ENCODE measurements at regions not wholly inside any gene's neighbourhood (a gene's known extent, or its start where the extent isn't known, plus 50 kb on each side); places are given as distances from the start of the nearest gene placed in this dataset.
"Not testable (repeated sequence)": the region's sequence is repeated elsewhere in the genome, so short reads cannot be mapped to it uniquely, and the experiment has no call there.

DNA sequence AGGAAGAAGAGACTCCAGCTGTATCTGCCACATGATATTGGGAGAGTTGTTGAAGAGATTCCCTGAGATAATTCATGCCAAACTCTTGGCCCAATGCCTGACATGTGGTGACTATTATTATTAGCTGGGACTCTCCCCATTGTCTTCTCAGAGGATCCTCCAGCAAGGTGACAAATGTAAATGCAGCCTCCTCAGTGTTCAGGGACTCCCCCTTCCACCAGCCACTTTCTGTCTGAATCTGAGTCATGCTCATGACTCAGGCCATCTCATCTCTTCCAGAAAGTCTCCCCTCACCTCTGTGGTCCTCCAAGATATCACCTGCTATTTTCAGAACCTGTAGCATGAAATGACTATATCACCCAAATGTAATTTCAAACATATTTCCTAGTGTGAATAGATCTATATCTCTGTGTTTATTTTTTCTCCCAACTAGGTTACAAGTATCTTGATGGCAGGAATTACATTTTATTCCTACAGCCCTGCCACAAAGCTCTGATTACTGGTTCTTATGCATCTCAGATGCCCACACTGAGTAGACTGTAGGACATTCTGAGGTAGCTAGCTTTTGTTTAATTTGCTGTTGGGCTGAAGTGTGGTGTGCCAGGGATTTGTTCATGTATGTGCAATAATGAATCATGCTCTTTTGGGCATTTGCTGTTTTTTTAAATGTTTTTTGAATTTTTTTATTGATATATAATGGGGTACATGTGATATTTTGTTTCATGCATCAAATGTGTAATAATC is 126.6 kb upstream of the IL12B start:
- no peak for DNase-seq (ENCODE audit: low spot score)

DNA sequence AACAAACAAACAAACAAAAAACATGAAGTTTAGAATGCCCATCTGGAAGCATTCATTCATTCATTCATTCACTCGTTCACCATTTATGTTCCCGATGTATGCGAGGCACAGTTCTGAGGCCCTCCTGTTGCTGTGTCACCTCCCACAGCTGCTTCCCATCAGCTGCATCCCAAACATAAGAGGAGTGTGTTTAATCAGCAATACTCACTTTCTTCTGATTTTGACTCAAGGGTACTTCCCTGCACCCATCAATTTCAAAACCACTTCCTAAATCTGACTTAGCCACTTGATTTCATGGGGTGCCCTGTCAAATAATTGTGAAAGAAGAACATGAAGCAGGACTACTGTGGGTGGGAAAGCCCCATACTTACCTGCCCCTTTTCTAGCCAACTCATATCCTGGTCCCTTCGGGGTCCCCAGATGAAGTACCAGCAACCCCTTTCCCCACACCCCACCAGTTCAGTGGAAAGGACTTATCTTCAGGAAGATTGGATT is 128.0 kb upstream of the IL12B start:
- no peak for DNase-seq (ENCODE audit: low spot score)

DNA sequence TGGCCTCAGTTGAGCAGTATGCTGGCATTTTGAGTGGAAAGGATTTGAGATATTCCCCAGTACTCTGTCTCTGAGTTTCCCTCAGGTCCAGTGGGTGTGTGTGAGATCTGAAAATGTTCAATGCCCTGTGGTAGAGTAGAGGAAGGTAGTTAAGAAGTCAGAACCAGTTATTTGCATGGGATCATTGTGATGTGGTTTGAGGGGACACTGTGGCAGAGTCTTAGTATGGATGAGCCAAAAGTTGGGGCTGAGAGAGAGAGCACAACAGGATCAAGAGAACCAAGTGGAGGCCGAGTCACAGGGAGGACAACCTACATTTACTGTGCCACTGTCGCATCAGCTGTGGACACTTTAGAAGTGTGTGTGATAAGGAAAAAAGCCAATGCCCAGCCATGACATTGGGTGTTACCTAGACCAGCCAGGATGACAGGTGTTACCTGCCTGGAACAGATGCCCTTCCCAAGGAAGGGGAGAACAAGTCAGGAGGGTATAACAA is 128.9 kb upstream of the IL12B start:
- DNase-seq (ENCODE audit: low spot score): no peak

DNA sequence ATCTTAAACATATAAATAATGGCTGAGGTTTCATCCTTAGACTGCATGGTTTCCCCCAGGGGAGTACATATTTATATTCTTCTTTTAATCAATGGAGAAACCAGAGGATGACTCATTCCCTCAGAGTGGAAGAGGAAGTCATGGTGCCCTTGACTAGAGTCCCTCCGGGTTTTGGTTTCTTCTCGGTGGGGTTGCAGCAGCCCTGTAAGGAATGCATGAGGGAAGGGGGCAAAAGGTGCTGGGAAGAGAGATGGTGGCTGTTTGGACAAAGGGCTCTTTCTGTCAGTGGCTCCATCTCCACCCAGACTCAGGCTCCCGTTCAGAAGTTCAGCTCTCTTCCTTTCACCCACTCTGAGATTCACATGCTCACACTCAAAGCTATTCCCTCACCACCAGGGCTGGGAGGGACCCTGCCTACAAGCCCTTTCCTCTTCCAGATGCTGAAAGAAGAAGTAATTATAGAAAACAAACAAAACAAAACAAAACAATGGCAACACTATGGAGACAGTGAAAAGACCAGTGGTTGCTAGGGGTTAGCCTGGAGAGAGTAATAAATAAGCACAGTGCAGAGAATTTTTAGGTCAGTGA is 129.8 kb upstream of the IL12B start:
- DNase-seq (ENCODE audit: low spot score): no peak

DNA sequence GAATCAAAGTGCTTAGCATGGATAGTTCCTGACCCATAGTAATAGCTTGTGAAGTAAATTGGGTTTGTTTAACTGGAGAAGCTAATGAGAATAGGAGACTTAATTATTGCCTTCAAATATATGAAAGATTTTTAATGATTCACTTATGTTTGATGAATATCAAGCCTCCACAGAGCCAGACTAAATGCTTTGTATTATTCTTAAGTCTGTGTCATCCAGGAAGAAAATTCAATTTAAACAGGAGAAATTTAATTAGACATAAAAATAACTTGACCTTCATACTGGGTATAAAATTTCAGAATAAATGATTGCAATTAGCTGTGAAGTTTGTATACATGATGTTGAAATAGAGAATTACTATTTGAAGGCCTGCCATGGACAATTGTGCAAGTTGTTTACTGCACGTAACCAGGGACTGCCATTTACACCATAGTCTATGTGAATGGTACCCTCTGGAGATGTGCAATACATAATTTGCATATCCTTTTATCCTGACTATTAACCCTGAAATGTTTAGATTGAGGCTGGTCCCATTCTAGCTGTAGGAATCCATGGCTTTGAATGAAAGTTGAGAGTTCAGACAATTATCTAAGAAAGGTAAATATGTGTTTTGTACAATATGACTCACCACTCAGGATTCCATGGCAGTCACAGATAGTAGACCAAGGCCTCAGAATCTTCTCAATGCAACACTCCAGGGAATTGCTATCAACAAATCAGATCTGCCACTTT is 133.5 kb upstream of the IL12B start:
- DNase-seq (ENCODE audit: low spot score): no peak

DNA sequence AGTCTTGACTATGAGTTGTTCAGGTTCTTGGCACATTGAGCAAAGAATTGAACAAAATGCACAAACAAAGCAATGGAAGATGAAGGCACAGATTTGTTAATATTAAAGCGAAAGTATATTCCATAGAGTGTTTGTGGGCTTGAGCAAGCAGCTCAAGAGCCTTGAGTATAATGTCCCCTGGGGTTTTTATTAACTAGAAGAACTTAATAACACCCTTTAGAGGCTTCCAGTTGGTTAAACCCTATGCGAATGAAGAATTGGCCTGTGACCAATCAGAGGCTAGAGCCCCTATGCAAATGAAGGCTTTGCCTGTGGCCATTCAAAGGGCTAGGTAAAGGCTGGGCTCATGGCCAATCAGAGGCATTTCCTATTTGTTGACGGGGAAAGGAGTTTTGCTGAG is 135.3 kb upstream of the IL12B start:
- no peak for DNase-seq (ENCODE audit: low spot score)

DNA sequence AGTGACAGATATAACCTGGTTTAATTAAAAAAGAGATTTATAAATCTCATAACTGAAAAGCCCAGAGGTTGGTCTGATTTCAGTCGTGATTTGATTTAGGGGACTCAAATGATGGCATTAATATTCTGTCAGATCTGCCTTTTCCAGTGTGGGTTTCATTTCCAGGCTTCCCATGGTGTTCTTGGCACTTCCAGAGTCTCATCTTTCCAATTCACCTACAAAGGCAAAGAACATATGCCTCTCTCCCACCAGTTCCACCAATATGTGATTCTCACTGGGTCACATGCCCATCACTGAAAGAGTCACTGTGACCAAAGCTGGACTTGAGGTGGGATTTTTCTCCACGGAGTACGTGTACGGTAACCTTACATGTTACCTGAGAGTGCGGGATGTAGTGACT is 137.4 kb upstream of the IL12B start:
- DNase-seq (ENCODE audit: low spot score): no peak

DNA sequence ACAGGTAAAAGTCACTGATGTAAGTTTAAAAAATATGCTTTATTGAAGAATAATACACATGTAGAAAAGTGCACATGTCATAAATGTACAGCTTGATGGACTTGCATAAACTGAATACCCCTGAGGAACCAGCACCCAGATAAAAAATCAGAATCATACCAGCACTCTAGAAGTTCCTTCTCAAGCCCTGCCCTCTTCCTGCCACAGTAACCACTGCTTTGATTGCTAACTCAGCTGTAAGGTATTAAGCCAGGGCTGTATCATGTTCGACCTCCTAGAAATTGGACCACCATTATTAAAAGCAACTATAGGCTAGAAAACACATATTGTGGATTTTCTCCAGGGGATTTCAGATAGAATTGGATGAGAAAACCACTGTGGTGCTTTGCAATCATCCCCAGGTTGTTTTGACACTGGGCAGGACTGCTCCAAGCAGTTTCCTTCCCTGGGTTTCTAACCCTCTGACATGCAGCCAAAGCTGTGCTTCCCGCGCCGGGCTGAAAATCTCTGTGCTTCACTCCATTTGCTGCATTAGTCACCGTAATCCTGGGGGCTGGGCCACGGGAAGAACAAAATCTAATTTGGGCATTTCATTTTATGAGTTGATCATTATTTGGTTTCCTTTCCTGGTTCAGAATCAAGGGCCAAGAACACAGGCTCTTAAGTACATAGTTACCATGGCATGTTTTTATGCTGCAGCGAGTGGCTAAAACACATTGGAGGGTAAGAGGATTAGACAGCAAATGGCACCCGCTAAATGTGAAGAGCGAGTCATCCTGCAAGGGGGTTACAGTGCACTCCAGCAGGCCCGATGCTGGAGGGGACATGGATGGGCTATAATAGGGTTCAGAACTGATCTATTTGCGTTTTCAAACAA is 139.4 kb upstream of the IL12B start:
- no peak for DNase-seq (ENCODE audit: low spot score)

DNA sequence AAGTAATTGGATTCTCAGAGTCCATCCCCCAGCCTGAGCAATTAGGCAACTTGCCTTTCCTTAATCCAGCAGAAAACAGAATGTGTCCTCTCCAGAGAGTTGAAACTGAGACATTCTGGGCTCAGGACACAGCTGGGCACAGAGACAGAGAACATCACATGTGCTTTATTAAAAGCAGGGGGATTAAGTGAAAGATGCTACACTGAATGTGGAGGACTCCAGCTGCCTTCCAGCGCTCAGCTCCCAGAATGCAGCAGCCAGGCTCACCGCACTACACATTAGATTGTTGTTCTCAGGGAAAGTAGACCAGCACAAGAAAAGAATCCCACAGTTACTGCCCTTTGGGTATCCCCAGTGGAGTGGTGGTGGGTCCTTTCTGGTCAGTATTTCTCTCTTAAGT is 141.6 kb upstream of the IL12B start:
- no peak for DNase-seq (ENCODE audit: low spot score)

DNA sequence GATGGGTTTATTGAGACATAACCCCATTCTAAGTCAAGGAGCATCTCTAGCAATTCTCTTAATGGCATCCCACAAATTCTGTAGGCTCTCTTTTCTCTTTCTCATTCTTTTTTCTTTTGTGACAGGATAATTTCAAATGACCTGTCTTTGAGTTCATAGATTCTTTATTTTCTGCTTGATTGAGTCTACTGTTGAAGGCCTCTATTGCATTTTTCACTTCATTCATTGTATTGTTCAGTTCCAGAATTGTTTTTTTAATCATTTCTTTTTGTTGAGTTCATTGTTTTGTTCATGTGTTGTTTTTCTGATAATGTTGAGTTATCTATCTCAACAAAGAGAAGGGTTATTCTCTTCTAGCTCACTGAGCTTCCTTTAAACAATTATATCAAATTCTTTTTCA is 144.7 kb upstream of the IL12B start:
- DNase-seq (ENCODE audit: low spot score): no peak

DNA sequence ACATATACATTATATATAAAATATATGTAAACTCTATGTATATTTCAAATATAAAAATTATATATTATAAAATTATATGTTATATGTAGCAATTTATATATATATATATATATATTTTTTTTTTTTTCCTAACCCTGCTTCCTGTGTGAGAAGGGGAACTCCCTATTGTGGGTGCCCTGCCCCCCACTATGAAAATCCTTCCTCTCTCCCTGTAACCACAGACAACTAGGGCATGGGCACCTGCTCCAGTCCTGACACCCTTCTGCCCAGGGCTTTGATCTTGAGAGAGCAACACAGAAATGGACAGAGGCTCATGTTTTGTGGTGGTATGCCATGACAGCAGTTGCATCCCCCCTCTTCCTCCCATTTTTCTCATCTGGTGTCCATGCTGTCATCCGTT is 148.7 kb upstream of the IL12B start:
- no peak for DNase-seq (ENCODE audit: low spot score)

DNA sequence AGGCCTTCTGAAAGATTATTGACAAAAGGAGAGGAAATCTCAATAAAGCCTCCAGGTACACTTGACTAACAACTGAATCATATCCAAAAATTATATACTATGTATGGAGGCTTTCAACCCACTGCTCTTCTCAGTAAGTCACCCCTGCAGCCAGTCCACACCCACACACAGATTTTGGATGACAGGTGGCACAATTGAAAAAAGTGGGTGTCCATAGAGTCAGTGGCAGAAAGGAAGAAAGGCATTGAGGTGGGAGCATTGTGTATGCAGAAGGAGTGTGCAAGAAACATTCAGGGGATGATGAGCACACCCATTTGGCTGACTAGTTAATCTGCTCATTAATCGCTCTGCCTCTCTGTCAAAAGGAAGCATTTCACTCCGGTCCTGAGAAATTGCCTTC is 150.6 kb upstream of the IL12B start:
- DNase-seq (ENCODE audit: low spot score): no peak

DNA sequence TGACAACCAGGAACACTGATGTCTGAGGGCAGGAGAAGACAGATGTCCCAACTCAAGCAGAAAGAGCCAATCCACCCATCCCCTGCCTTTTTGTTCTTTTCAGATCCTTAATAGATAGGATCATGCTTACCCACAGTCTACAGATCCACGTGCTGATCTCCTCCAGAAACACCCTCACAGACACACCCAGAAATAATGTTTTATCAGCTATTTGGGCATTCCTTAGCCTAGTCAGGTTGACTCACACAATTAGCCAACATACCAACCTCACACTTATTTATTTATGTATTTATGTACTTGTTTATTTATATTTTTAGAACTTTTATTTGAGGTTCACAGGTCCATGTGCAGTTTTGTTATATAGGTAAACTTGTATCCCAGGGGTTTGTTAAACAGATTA is 151.5 kb upstream of the IL12B start:
- no peak for DNase-seq (ENCODE audit: low spot score)

DNA sequence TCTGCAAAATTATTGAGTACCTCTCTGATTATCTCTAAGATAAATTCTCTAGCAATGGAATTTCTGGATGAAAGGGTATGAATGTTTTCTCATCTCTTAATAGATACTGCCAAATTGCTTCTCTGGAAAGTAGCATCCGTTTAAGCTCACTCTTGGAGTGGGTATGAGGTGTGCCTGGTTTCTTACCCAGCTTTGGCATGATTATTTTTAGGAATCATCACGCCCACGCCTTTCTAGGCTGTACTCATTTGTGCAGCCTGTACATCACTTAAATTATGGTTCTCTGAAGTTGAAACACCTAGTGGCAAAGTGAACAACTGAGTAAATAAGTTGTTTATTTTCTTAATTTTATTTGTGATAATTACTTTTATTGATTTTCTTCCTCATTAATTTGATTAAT is 156.5 kb upstream of the IL12B start:
- DNase-seq (ENCODE audit: low spot score): no peak

DNA sequence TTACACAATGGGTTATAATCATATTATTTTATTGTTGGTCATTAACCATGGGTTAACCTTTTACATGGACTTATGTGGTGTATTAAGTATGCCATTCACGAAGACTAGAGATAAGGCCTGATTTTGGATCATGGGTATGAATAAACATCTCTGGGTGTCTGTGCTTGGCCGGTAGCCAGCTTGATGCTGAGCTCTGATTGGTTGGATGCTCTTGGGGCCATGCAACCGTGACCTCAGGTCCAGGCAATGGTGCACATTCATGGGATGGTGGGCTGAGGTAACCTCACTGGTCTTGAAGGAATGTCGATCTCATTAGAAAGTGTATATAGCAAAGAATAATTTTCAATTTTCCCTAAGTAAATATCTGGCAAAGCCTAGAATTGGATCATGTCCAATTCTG is 158.2 kb upstream of the IL12B start:
- DNase-seq (ENCODE audit: low spot score): no peak

DNA sequence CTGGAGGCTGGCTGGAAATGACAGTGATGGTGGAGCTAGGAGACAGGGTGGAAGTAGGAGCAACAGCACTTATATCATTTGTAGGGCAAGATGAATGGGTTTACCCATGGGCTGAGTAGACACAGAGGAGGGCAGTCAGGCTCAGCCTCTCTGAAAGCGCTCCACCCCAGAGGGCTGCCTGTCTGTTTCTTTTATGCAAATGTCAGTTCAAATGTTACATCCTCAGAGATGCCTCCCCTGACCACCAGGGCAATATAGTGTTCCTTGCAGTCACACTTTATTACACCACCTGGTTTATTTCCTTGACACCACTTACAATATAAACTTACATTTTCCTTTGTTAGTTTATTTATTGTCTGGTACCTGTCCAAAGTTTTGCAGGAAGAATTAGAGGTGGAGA is 159.5 kb upstream of the IL12B start:
- no peak for DNase-seq (ENCODE audit: low spot score)

DNA sequence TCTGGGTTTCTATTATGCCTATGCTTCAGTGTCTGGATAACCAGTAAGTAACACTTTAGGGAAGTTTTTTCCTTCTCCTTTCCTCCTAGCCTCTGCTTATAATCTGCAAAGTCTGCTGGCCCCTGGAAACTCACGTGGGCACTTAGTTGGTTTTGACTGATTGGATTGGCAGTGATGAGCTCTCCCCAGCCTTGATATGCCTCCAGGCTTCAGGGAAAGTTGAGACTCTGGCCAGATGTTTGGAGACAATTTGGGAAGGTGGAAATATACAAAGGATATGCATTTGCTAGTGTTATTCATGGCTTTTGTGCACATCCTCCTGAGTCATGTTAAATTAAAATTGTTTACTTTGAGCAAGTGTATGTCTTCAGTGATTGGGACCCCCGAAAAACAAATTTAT is 160.2 kb upstream of the IL12B start:
- DNase-seq (ENCODE audit: low spot score): no peak

DNA sequence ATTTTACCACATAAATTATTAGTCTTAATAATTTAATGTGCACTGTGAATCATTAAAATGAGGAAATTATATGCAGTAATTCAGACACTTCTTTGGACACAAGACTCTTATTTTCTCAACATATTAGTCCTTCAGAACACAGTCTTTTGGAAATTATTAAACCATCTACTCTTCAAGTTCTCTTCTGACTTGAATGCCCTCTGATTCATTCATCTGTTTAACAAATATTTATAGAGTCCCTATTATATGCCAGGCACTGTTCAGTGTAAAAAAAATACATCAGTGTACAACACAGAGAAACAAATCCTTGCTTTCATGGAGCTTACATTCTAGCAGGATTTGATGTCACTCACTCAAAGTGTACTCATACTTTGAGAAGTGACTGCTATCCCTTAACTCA is 163.4 kb upstream of the IL12B start:
- no peak for DNase-seq (ENCODE audit: low spot score)

DNA sequence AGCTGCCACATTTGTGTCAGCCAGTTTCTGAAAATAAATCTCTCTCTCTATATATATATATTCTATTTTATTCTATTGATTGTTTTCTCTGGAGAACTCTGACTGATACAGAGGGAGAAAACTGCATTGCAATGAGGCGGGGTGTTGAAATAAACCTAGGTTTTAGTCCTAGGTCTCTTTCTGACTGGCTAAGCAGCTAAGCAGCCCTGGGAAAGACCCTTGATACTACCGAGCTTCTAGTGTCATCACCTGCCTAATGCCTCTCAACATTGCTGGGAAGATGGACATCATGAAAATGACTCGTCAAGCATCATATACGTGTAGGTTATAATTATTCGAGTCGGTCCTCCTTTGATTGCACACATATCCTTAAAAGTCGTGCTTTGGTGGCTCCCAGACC is 166.5 kb upstream of the IL12B start:
- no peak for DNase-seq (ENCODE audit: low spot score)

DNA sequence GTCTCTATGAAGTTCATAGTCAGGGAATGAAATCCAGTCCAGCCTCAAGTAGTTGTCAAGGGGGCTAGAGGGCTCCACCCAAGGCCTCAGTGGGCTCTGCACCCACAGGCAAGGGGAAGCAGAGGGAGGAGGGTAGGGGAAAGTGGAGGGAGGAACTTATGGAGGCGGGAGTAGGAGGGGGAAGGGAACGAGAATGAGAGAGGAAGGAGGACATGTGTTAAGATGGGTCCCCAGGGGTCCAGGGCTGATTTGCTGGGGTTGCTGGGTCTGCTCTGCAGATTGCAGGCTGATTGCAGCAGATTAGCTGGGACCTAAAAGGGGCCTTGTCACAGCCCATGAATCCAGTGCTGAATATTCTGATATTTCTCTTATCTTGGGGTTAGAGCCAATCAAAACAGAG is 166.9 kb upstream of the IL12B start:
- DNase-seq (ENCODE audit: low spot score): no peak

DNA sequence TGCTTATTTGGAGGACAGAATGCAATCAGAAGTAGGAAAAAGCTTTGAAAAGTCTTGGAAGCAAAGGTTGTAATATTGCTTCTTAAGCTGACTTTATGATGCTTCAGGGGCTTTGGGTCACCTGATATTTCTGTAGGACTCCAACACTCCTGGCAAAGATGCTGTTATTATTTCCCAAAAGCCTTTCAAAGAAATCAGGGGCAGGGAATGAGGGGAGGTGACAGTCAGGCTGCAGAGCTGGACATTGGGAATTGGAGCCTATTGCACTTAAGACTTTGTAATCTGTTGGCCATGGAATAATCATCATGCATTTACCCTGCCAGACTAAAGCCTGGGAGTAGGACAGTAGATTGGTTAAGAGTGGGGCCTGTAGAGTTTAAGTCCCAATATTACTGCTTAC is 168.3 kb upstream of the IL12B start:
- no peak for DNase-seq (ENCODE audit: low spot score)

DNA sequence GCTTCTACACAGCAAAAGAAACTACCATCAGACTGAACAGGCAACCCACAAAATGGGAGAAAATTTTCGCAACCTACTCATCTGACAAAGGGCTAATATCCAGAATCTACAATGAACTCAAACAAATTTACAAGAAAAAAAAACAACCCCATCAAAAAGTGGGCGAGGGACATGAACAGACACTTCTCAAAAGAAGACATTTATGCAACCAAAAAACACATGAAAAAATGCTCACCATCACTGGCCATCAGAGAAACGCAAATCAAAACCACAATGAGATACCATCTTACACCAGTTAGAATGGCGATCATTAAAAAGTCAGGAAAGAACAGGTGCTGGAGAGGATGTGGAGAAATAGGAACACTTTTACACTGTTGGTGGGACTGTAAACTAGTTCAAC is 171.8 kb upstream of the IL12B start:
- DNase-seq (ENCODE audit: low spot score): not testable (repeated sequence)
